Activated B cell treated with CpG ODN at 0.5 μM for 24 hours (primary cell): ENCODE measurements at regions not wholly inside any gene's neighbourhood (a gene's known extent, or its start where the extent isn't known, plus 50 kb on each side); places are given as distances from the start of the nearest gene placed in this dataset.

Source experiments
- ATAC-seq: fragments of 200-7000 bp; cut with Tn5 transposase; one replicate; pipeline ENCODE4 v1.10.0; 2021; ENCODE audit warnings: low read depth, mild to moderate bottlenecking, moderate library complexity
- CTCF ChIA-PET: fragments of 350-600 bp; sonication (Branson Sonifier 250); formaldehyde crosslinking; loops from one replicate; lab custom pipeline; 2021; ENCODE audit warnings: antibody characterized with exemption; lab: Charles Lee
- POLR2A ChIA-PET: fragments of 350-600 bp; sonication (Branson Sonifier 250); formaldehyde crosslinking; loops from one replicate; lab custom pipeline; 2021; ENCODE audit warnings: antibody characterized with exemption; lab: Charles Lee
- DNase-seq: peaks from one replicate; pipeline ENCODE4 v3.0.0; 2022
- H3K27ac Mint-ChIP-seq: one replicate; pipeline ENCODE4 v1.8.0; 2020; ENCODE audit warnings: mixed read lengths
- H3K27me3 Mint-ChIP-seq: one replicate; pipeline ENCODE4 v1.8.0; 2021; ENCODE audit warnings: mixed read lengths
- H3K36me3 Mint-ChIP-seq: one replicate; pipeline ENCODE4 v1.8.0; 2021; ENCODE audit warnings: low read depth, mixed read lengths
- H3K4me1 Mint-ChIP-seq: one replicate; pipeline ENCODE4 v1.8.0; 2021; ENCODE audit warnings: mixed read lengths
- H3K4me3 Mint-ChIP-seq: one replicate; pipeline ENCODE4 v1.8.0; 2020; ENCODE audit warnings: mild to moderate bottlenecking, mixed read lengths
- H3K9me3 Mint-ChIP-seq: one replicate; pipeline ENCODE4 v1.8.0; 2020; ENCODE audit warnings: mixed read lengths
- CTCF ChIP-seq: fragments of 200-600 bp; IDR thresholded peaks from one replicate; pipeline ENCODE4 v1.8.0; 2022; ENCODE audit warnings: antibody characterized with exemption, mild to moderate bottlenecking
- intact Hi-C: fragments of 100-400 bp; cut with micrococcal nuclease; formaldehyde crosslinking; loops from one replicate; pipeline ENCODE4 v1.15.1; 2024

GRCh38 chr9:31601666-31602065 lies 782.8 kb upstream of the ACO1 start:
- Mint-ChIP-seq H3K36me3 (no peaks in the 10 kb centered on the region), H3K27ac (no peak overlapping the region), H3K27me3 (no peaks in the 10 kb centered on the region), H3K4me3 (no peak overlapping the region), H3K4me1 (no peaks in the 10 kb centered on the region), H3K9me3 (no peaks in the 10 kb centered on the region)
- intact Hi-C loops = no loop called here
- CTCF ChIA-PET = no interaction called here
- ATAC-seq = no peak
- no peak for TF ChIP-seq CTCF
- no peak for DNase-seq
- POLR2A ChIA-PET = no interaction called here

GRCh38 chr9:31604531-31604930 lies 779.9 kb upstream of the ACO1 start:
- H3K4me3 Mint-ChIP-seq = no peak overlapping the region
- H3K4me1 Mint-ChIP-seq = no peaks in the 10 kb centered on the region
- CTCF ChIA-PET = no interaction called here
- no peaks in the 10 kb centered on the region for H3K27me3 Mint-ChIP-seq
- no peak for DNase-seq
- no peaks in the 10 kb centered on the region for H3K36me3 Mint-ChIP-seq
- no peak for TF ChIP-seq CTCF
- intact Hi-C loops = no loop called here
- no peak overlapping the region for H3K27ac Mint-ChIP-seq
- no peaks in the 10 kb centered on the region for H3K9me3 Mint-ChIP-seq
- POLR2A ChIA-PET = no interaction called here
- no peak for ATAC-seq

- CTCF ChIA-PET = no interaction called here
Observed at GRCh38 chr9:31605164-31605563, 779.3 kb upstream of the ACO1 start.

GRCh38 chr9:31606678-31607077 lies 777.8 kb upstream of the ACO1 start:
- no peak for TF ChIP-seq CTCF
- Mint-ChIP-seq H3K9me3 (no peaks in the 10 kb centered on the region), H3K4me1 (no peaks in the 10 kb centered on the region), H3K36me3 (no peaks in the 10 kb centered on the region), H3K27me3 (no peaks in the 10 kb centered on the region), H3K4me3 (no peak overlapping the region), H3K27ac (no peak overlapping the region)
- POLR2A ChIA-PET = no interaction called here
- intact Hi-C loops = no loop called here
- CTCF ChIA-PET = no interaction called here
- no peak for ATAC-seq
- DNase-seq = no peak

More at GRCh38 chr9:31605164-31605563, 779.3 kb upstream of the ACO1 start:
- no peaks in the 10 kb centered on the region for H3K4me1 Mint-ChIP-seq
- no peak overlapping the region for H3K27ac Mint-ChIP-seq
- H3K4me3 Mint-ChIP-seq = no peak overlapping the region
- intact Hi-C loops = no loop called here
- H3K27me3 Mint-ChIP-seq = no peaks in the 10 kb centered on the region
- H3K36me3 Mint-ChIP-seq = no peaks in the 10 kb centered on the region
- TF ChIP-seq CTCF = no peak
- no peaks in the 10 kb centered on the region for H3K9me3 Mint-ChIP-seq
- DNase-seq (no peak), ATAC-seq (no peak)
- POLR2A ChIA-PET = no interaction called here

GRCh38 chr9:31608416-31608815 lies 776.0 kb upstream of the ACO1 start:
- ChIA-PET POLR2A (no interaction called here), CTCF (no interaction called here)
- Mint-ChIP-seq H3K4me3 (no peak overlapping the region), H3K27me3 (no peaks in the 10 kb centered on the region), H3K27ac (no peak overlapping the region), H3K36me3 (no peaks in the 10 kb centered on the region), H3K4me1 (no peaks in the 10 kb centered on the region), H3K9me3 (no peaks in the 10 kb centered on the region)
- ATAC-seq (no peak), DNase-seq (no peak)
- TF ChIP-seq CTCF = no peak
- intact Hi-C loops = no loop called here
